ENCODE measurements at regions not wholly inside any gene's neighbourhood (a gene's known extent, or its start where the extent isn't known, plus 50 kb on each side); places are given as distances from the start of the nearest gene placed in this dataset.

DNA sequence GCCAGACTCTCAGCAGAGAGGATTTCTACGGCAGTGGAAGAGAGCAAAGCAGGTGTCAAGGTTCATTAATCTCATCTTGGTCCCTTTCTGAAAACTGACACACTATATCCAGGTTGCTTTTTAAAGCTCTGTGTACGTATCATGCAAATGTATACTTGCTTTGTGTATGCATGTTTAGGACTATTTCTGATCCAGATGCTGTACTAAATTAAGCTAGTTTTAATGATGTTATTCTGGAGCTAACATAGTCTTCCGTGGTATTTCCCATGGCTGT, 59.2 kb upstream of the SNX9 start:
- TF ChIP-seq, protein P1, sequence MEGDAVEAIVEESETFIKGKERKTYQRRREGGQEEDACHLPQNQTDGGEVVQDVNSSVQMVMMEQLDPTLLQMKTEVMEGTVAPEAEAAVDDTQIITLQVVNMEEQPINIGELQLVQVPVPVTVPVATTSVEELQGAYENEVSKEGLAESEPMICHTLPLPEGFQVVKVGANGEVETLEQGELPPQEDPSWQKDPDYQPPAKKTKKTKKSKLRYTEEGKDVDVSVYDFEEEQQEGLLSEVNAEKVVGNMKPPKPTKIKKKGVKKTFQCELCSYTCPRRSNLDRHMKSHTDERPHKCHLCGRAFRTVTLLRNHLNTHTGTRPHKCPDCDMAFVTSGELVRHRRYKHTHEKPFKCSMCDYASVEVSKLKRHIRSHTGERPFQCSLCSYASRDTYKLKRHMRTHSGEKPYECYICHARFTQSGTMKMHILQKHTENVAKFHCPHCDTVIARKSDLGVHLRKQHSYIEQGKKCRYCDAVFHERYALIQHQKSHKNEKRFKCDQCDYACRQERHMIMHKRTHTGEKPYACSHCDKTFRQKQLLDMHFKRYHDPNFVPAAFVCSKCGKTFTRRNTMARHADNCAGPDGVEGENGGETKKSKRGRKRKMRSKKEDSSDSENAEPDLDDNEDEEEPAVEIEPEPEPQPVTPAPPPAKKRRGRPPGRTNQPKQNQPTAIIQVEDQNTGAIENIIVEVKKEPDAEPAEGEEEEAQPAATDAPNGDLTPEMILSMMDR (IDR thresholded peaks at IDR 0.05): no peak
- TF ChIP-seq POLR2A (IDR thresholded peaks at IDR 0.05): no peak
- TF ChIP-seq POLR2AphosphoS5 (IDR thresholded peaks at IDR 0.05): no peak
- TF ChIP-seq EP300 (IDR thresholded peaks at IDR 0.05): no peak

All from gastroesophageal sphincter (tissue), 3 donors.